ENCODE measurements at regions not wholly inside any gene's neighbourhood (a gene's known extent, or its start where the extent isn't known, plus 50 kb on each side); places are given as distances from the start of the nearest gene placed in this dataset.
A peak's percentile ranks its signal among the peaks of the same experiment; 100 is the strongest.

GRCh38 chr2:215567504-215567903 is 131.6 kb upstream of the FN1 start:
- H3K27ac ChIP-seq (ENCODE audit: low read length) = no peak overlapping the region
- DNase-seq (no peak), ATAC-seq (no peak)
- WGBS = 99% methylated on average over 5 of the region's 5 CpGs
- no peak overlapping the region for H3K4me3 ChIP-seq (ENCODE audit: low read length)
- intact Hi-C loops (cut with DNase I) = no loop called here
- H3K9me3 ChIP-seq (ENCODE audit: control insufficient read depth, low read length) = no peaks in the 10 kb centered on the region
- no peaks in the 10 kb centered on the region for H3K4me1 ChIP-seq (ENCODE audit: control insufficient read depth, insufficient read depth, low read length)
- H3K27me3 ChIP-seq (ENCODE audit: control insufficient read depth, insufficient read depth) = no peaks in the 10 kb centered on the region

DNA sequence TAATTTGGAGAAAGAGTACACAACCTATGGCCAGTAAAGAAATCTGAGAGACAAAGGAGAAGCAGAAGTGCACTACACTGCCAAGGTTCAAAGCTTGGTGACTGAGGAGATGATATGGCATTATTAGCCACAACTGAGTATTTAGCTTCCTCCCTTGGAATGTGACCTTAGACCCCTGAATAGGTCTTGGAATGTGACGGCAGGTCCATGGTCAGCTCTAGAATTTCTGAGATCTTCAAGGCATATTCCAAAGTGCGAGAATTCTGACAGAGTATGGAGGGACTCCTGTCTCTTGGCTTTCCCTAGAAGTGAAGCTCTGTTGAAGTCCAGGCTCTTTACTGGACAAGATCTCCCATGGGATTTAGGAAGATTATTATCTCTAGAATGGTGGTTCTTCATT is 130.0 kb upstream of the FN1 start:
- Histone ChIP-seq H3K4me3 (ENCODE audit: low read length) (no peak overlapping the region), H3K9me3 (ENCODE audit: control insufficient read depth, low read length) (no peaks in the 10 kb centered on the region), H3K27me3 (ENCODE audit: control insufficient read depth, insufficient read depth) (no peaks in the 10 kb centered on the region), H3K27ac (ENCODE audit: low read length) (no peak overlapping the region), H3K4me1 (ENCODE audit: control insufficient read depth, insufficient read depth, low read length) (no peaks in the 10 kb centered on the region)
- DNase-seq = no peak
- 91% methylated on average over 2 of the region's 2 CpGs for WGBS
- intact Hi-C loops (cut with DNase I) = no loop called here
- no peak for ATAC-seq

GRCh38 chr2:215557701-215558100 is 121.8 kb upstream of the FN1 start:
- Histone ChIP-seq H3K27me3 (ENCODE audit: control insufficient read depth, insufficient read depth) (no peaks in the 10 kb centered on the region), H3K9me3 (ENCODE audit: control insufficient read depth, low read length) (no peaks in the 10 kb centered on the region), H3K27ac (ENCODE audit: low read length) (no peak overlapping the region), H3K4me1 (ENCODE audit: control insufficient read depth, insufficient read depth, low read length) (no peaks in the 10 kb centered on the region), H3K4me3 (ENCODE audit: low read length) (no peak overlapping the region)
- intact Hi-C loops (cut with DNase I) = no loop called here
- WGBS = 84% methylated on average over 2 of the region's 2 CpGs
- ATAC-seq = no peak
- DNase-seq = no peak

GRCh38 chr2:215556979-215557378 is 121.1 kb upstream of the FN1 start:
- 83% methylated on average over 3 of the region's 3 CpGs for WGBS
- Histone ChIP-seq H3K4me3 (ENCODE audit: low read length) (no peak overlapping the region), H3K27ac (ENCODE audit: low read length) (no peak overlapping the region), H3K4me1 (ENCODE audit: control insufficient read depth, insufficient read depth, low read length) (no peaks in the 10 kb centered on the region), H3K27me3 (ENCODE audit: control insufficient read depth, insufficient read depth) (no peaks in the 10 kb centered on the region), H3K9me3 (ENCODE audit: control insufficient read depth, low read length) (no peaks in the 10 kb centered on the region)
- DNase-seq (no peak), ATAC-seq (no peak)
- intact Hi-C loops (cut with DNase I) = no loop called here

GRCh38 chr2:215554689-215555498 is 119.0 kb upstream of the FN1 start:
- ATAC-seq (no peak), DNase-seq (no peak)
- no peaks in the 10 kb centered on the region for H3K4me1 ChIP-seq (ENCODE audit: control insufficient read depth, insufficient read depth, low read length)
- intact Hi-C loops (cut with DNase I) = no loop called here
- H3K27me3 ChIP-seq (ENCODE audit: control insufficient read depth, insufficient read depth) = no peaks in the 10 kb centered on the region
- H3K27ac ChIP-seq (ENCODE audit: low read length) = no peak overlapping the region
- WGBS = 61% methylated on average over 5 of the region's 5 CpGs
- H3K9me3 ChIP-seq (ENCODE audit: control insufficient read depth, low read length) = no peaks in the 10 kb centered on the region
- H3K4me3 ChIP-seq (ENCODE audit: low read length) = no peak overlapping the region

DNA sequence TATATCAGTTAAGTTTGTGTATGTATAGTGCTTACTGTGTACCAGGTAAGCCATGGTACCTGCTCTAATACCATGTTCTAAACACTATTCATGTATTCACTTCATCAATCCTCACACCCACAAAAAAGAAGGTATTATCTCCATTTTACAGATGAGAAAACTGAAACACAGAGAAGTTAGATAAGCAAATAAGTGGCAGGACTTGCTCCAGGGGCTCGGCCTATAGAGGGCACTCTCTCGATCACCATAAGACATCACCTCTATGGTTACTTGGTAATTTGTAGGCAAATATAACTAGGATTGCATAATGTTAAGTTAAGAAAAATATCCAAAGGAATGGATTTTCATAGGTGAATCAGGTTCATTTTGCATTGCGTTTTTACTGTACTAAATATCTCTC is 118.1 kb upstream of the FN1 start:
- Histone ChIP-seq H3K27me3 (ENCODE audit: control insufficient read depth, insufficient read depth) (no peaks in the 10 kb centered on the region), H3K9me3 (ENCODE audit: control insufficient read depth, low read length) (no peaks in the 10 kb centered on the region), H3K4me1 (ENCODE audit: control insufficient read depth, insufficient read depth, low read length) (no peaks in the 10 kb centered on the region), H3K27ac (ENCODE audit: low read length) (no peak overlapping the region), H3K4me3 (ENCODE audit: low read length) (no peak overlapping the region)
- DNase-seq (no peak), ATAC-seq (no peak)
- intact Hi-C loops (cut with DNase I) = no loop called here
- 94% methylated on average over 3 of the region's 3 CpGs for WGBS

DNA sequence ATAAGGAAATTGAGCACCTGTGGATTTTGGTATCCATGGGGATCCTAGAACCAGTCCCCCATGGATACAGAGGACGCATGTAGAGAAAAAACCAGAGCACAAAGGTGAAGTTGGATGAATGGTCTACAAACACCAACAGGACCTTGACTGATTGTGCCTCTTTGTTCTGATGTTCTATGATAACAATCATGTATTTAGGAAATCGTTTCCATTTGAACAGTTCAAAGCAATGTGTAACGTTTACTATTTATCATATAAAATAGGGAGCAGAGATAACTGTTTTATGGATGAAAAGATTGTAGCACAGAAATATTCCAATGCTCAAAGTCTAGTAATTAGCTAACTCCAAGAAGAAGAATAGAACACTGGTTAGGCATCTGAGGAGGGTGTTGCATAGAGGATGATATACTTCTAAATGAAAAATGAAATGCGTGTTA is 116.3 kb upstream of the FN1 start:
- intact Hi-C loops (cut with DNase I) = no loop called here
- no peak for DNase-seq
- Histone ChIP-seq H3K4me1 (ENCODE audit: control insufficient read depth, insufficient read depth, low read length) (no peaks in the 10 kb centered on the region), H3K4me3 (ENCODE audit: low read length) (no peak overlapping the region), H3K9me3 (ENCODE audit: control insufficient read depth, low read length) (no peaks in the 10 kb centered on the region), H3K27ac (ENCODE audit: low read length) (no peak overlapping the region), H3K27me3 (ENCODE audit: control insufficient read depth, insufficient read depth) (no peaks in the 10 kb centered on the region)
- ATAC-seq = no peak
- WGBS = 82% methylated on average over 4 of the region's 4 CpGs

GRCh38 chr2:215550331-215550730 is 114.5 kb upstream of the FN1 start:
- intact Hi-C loops (cut with DNase I) = no loop called here
- WGBS = 54% methylated on average over 2 of the region's 2 CpGs
- H3K4me3 ChIP-seq (ENCODE audit: low read length) = no peak overlapping the region

GRCh38 chr2:215548714-215549113 is 112.8 kb upstream of the FN1 start:
- no peak overlapping the region for H3K27ac ChIP-seq (ENCODE audit: low read length)
- H3K9me3 ChIP-seq (ENCODE audit: control insufficient read depth, low read length) = no peaks in the 10 kb centered on the region
- ATAC-seq = no peak
- no peaks in the 10 kb centered on the region for H3K27me3 ChIP-seq (ENCODE audit: control insufficient read depth, insufficient read depth)
- H3K4me3 ChIP-seq (ENCODE audit: low read length) = no peak overlapping the region
- WGBS = 89% methylated on average over 2 of the region's 2 CpGs
- no peak for DNase-seq
- intact Hi-C loops (cut with DNase I) = no loop called here
- H3K4me1 ChIP-seq (ENCODE audit: control insufficient read depth, insufficient read depth, low read length) = no peaks in the 10 kb centered on the region

More at GRCh38 chr2:215550331-215550730, 114.5 kb upstream of the FN1 start:
- ATAC-seq = no peak
- Histone ChIP-seq H3K27me3 (ENCODE audit: control insufficient read depth, insufficient read depth) (no peaks in the 10 kb centered on the region), H3K27ac (ENCODE audit: low read length) (no peak overlapping the region), H3K9me3 (ENCODE audit: control insufficient read depth, low read length) (no peaks in the 10 kb centered on the region), H3K4me1 (ENCODE audit: control insufficient read depth, insufficient read depth, low read length) (no peaks in the 10 kb centered on the region)
- DNase-seq = no peak

DNA sequence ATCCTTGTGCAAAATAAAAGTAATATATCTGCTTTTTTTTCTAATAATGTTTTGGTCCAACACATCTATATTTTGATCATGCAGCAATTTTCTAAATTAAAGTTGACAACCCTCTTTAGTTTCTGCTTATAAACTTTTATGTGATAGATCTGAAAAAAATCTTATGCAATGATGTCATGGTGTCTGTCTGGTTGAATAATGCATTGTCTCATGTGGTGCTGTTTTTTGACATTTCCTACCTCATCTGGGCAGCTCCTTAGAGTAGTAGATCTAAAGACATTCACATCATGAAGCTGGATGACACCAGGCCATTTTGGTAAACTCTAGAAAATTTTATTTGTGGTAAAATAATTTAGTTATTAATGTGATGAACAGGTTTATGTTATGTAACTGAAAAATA is 106.8 kb upstream of the FN1 start:
- Histone ChIP-seq H3K4me1 (ENCODE audit: control insufficient read depth, insufficient read depth, low read length) (peaks cover 2% of the 10 kb centered on the region), H3K27ac (ENCODE audit: low read length) (no peak overlapping the region), H3K4me3 (ENCODE audit: low read length) (no peak overlapping the region), H3K9me3 (ENCODE audit: control insufficient read depth, low read length) (no peaks in the 10 kb centered on the region), H3K27me3 (ENCODE audit: control insufficient read depth, insufficient read depth) (no peaks in the 10 kb centered on the region)
- no peak for ATAC-seq
- intact Hi-C loops (cut with DNase I) = no loop called here
- DNase-seq = no peak

- ATAC-seq (peak; percentile 76 to 88), DNase-seq (no peak)
- no peak overlapping the region for H3K27ac ChIP-seq (ENCODE audit: low read length)
- H3K27me3 ChIP-seq (ENCODE audit: control insufficient read depth, insufficient read depth) = no peaks in the 10 kb centered on the region
- no peaks in the 10 kb centered on the region for H3K9me3 ChIP-seq (ENCODE audit: control insufficient read depth, low read length)
- intact Hi-C loops (cut with DNase I) = no loop called here
- no peak overlapping the region for H3K4me3 ChIP-seq (ENCODE audit: low read length)
- H3K4me1 ChIP-seq (ENCODE audit: control insufficient read depth, insufficient read depth, low read length) = peaks cover 3% of the 10 kb centered on the region
- WGBS = 27% methylated on average over 1 of the region's 1 CpG
Observed at GRCh38 chr2:215540658-215541057, 104.8 kb upstream of the FN1 start.

DNA sequence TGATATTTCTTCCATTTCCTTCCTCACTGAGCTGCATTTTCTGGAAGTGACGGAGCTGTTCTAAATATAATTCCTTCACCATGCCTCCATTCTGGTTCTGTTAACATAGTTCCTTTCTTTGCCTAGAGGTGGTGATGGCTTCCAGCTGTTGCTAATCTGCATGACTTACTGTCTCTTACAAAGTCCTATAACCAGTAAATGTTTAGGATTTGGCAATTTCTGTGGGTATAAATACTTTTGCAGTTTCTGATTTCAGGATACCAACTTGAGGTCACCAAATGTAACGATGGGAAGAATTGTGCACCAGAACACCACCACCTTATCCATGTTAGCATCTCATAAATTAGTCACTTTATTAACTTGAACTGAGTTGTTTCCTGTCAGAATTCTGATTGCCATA is 101.7 kb upstream of the FN1 start:
- Histone ChIP-seq H3K27ac (ENCODE audit: low read length) (no peak overlapping the region), H3K9me3 (ENCODE audit: control insufficient read depth, low read length) (no peaks in the 10 kb centered on the region), H3K27me3 (ENCODE audit: control insufficient read depth, insufficient read depth) (no peaks in the 10 kb centered on the region), H3K4me1 (ENCODE audit: control insufficient read depth, insufficient read depth, low read length) (peaks cover 3% of the 10 kb centered on the region), H3K4me3 (ENCODE audit: low read length) (no peak overlapping the region)
- ATAC-seq (peak in 1 of 2 donors; percentile 49), DNase-seq (no peak)
- 39% methylated on average over 2 of the region's 2 CpGs for WGBS
- intact Hi-C loops (cut with DNase I) = loop anchor here in 1 of 4 donors (10.0 kb wide), 1 partner anchor 73 kb away; no protein-coding TSS in a partner anchor
